ENCODE measurements at regions not wholly inside any gene's neighbourhood (a gene's known extent, or its start where the extent isn't known, plus 50 kb on each side); places are given as distances from the start of the nearest gene placed in this dataset.

GRCh38 chr10:85047170-85047834 is 718.9 kb downstream of the CCSER2 start:
- no peak for FAIRE-seq
- DNase-seq (ENCODE audit: insufficient read length, low spot score), result no peak
- no peak for TF ChIP-seq CTCF (IDR thresholded peaks at IDR 0.05; ENCODE audit: insufficient read depth, missing control alignments)

GRCh38 chr10:85047979-85048378 is 719.6 kb downstream of the CCSER2 start:
- no peak for TF ChIP-seq CTCF (IDR thresholded peaks at IDR 0.05; ENCODE audit: insufficient read depth, missing control alignments)
- FAIRE-seq (no peak), DNase-seq (ENCODE audit: insufficient read length, low spot score) (no peak)

- FAIRE-seq, result no peak
- no peak for TF ChIP-seq CTCF (IDR thresholded peaks at IDR 0.05; ENCODE audit: insufficient read depth, missing control alignments)
These were observed 720.3 kb downstream of the CCSER2 start for GRCh38 chr10:85048644-85049043.

GRCh38 chr10:85060944-85061343 is 732.6 kb downstream of the CCSER2 start:
- DNase-seq (ENCODE audit: insufficient read length, low spot score), result no peak
- FAIRE-seq, result no peak
- no peak for TF ChIP-seq CTCF (IDR thresholded peaks at IDR 0.05; ENCODE audit: insufficient read depth, missing control alignments)

More at GRCh38 chr10:85048644-85049043, 720.3 kb downstream of the CCSER2 start:
- no peak for DNase-seq (ENCODE audit: insufficient read length, low spot score)

GRCh38 chr10:85061401-85061800 is 733.0 kb downstream of the CCSER2 start:
- TF ChIP-seq CTCF (IDR thresholded peaks at IDR 0.05; ENCODE audit: insufficient read depth, missing control alignments), result no peak
- FAIRE-seq (no peak), DNase-seq (ENCODE audit: insufficient read length, low spot score) (no peak)

- no peak for DNase-seq (ENCODE audit: insufficient read length, low spot score)
- FAIRE-seq, result no peak
- no peak for TF ChIP-seq CTCF (IDR thresholded peaks at IDR 0.05; ENCODE audit: insufficient read depth, missing control alignments)
These were observed 739.6 kb downstream of the CCSER2 start for GRCh38 chr10:85067955-85068354.

- DNase-seq (ENCODE audit: insufficient read length, low spot score) (no peak), FAIRE-seq (no peak)
These were observed 752.5 kb downstream of the CCSER2 start for GRCh38 chr10:85080934-85081333.

More at GRCh38 chr10:85080934-85081333, 752.5 kb downstream of the CCSER2 start:
- TF ChIP-seq CTCF (IDR thresholded peaks at IDR 0.05; ENCODE audit: insufficient read depth, missing control alignments), result no peak
